Endothelial cell of umbilical vein (primary cell): ENCODE measurements at regions not wholly inside any gene's neighbourhood (a gene's known extent, or its start where the extent isn't known, plus 50 kb on each side); places are given as distances from the start of the nearest gene placed in this dataset.

Source experiments
- EZH2 ChIP-seq: IDR thresholded peaks from 2 replicates; pipeline ENCODE4 v1.6.1; 2012; ENCODE audit warnings: borderline replicate concordance, low read depth, mild to moderate bottlenecking, moderate library complexity, low read length, inconsistent platforms; ENCODE audit not compliant: severe bottlenecking
- POLR2A ChIP-seq: IDR thresholded peaks from 2 replicates; pipeline ENCODE4 v1.6.1; 2012; ENCODE audit warnings: low read depth, mild to moderate bottlenecking, control low read depth, low read length
- TF ChIP-seq, protein P1 (sequence below), 2 donors: IDR thresholded peaks; 1 replicate in 1 of 2; 2 replicates in 1 of 2; pipeline ENCODE4 v1.5.1; 2011; ENCODE audit warnings: low read length in 2 of 2, mild to moderate bottlenecking in 2 of 2, moderate library complexity in 2 of 2, control low read depth in 1 of 2, inconsistent platforms in 1 of 2, low read depth in 1 of 2; ENCODE audit not compliant: insufficient read depth in 1 of 2; ENCODE audit errors: extremely low read depth in 1 of 2

DNA sequence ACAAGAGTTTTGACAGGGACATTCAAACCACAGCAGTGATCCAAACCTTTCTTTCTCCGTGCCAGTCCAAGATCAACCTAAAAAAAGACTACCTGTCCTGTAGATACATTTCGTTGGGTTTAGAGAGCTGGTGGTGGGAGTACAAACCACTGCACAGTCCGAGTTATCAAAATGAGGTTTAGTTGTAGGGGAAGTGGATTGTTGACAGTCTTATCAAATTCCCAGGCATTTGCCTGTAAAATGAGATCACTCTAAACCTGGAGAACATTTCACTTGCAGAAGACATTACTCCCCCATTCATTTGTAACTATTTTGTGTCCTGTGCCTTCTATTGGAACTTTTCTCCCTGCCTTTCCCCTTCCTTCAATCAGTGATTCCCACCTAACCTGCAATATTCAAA lies 469.6 kb upstream of the JARID2 start:
- TF ChIP-seq EZH2 (no peak), POLR2A (no peak)
- TF ChIP-seq, protein P1, sequence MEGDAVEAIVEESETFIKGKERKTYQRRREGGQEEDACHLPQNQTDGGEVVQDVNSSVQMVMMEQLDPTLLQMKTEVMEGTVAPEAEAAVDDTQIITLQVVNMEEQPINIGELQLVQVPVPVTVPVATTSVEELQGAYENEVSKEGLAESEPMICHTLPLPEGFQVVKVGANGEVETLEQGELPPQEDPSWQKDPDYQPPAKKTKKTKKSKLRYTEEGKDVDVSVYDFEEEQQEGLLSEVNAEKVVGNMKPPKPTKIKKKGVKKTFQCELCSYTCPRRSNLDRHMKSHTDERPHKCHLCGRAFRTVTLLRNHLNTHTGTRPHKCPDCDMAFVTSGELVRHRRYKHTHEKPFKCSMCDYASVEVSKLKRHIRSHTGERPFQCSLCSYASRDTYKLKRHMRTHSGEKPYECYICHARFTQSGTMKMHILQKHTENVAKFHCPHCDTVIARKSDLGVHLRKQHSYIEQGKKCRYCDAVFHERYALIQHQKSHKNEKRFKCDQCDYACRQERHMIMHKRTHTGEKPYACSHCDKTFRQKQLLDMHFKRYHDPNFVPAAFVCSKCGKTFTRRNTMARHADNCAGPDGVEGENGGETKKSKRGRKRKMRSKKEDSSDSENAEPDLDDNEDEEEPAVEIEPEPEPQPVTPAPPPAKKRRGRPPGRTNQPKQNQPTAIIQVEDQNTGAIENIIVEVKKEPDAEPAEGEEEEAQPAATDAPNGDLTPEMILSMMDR (IDR thresholded peaks at IDR 0.05; ENCODE audit: extremely low read depth in 1 of 2, insufficient read depth in 1 of 2, low read depth in 1 of 2, low read length in 2 of 2), result no peak
